HCT116 (cell line): ENCODE measurements at regions not wholly inside any gene's neighbourhood (a gene's known extent, or its start where the extent isn't known, plus 50 kb on each side); places are given as distances from the start of the nearest gene placed in this dataset.
A peak's percentile ranks its signal among the peaks of the same experiment; 100 is the strongest.

ENCODE experiments used
- ATAC-seq: fragments of 200-7000 bp; cut with Tn5 transposase; 2 replicates; pipeline ENCODE4 v1.9.1; 2020; ENCODE audit warnings: mild to moderate bottlenecking, moderate library complexity
- BruUV-seq: library from RNA; stranded (reverse); fragments of 400-500 nt; replicated peaks from 2 replicates; lab custom pipeline; 2021; lab: Mats Ljungman, UMichigan
- CTCF ChIA-PET: fragments of 300-600 bp; sonication (Branson Sonifier 250); formaldehyde crosslinking; loops from one replicate; lab custom pipeline; 2021; ENCODE audit warnings: antibody characterized with exemption; lab: Charles Lee
- POLR2A ChIA-PET: fragments of 300-600, 350-600 bp; sonication (Branson Sonifier 250); formaldehyde crosslinking; loops from one replicate; lab custom pipeline; 2021; ENCODE audit warnings: antibody characterized with exemption; lab: Charles Lee
- RAD21 ChIA-PET, 2 experiments: fragments of 300-600 bp; sonication (Branson Sonifier 250); formaldehyde crosslinking; loops; one replicate each; lab custom pipeline; 2023; ENCODE audit warnings: low total read pairs in 2 of 2; ENCODE audit not compliant: uncharacterized antibody in 2 of 2, unreplicated experiment in 2 of 2, low non-redundant PET in 1 of 2; lab: Charles Lee
- DNase-seq: peaks from one replicate; pipeline ENCODE4 v3.0.0-alpha.2; 2010; ENCODE audit warnings: low read depth, low spot score
- H2AFZ ChIP-seq: fragments of 200-600 bp; shearing (Covaris generic), sonication (generic); 2 replicates; pipeline ENCODE4 v1.6.1; 2017; ENCODE audit warnings: low read depth, mixed run types, mixed read lengths, antibody characterized with exemption, low read length; ENCODE audit not compliant: poor library complexity, severe bottlenecking
- H3K27ac ChIP-seq: 2 replicates; pipeline ENCODE4 v1.5.1; 2012; ENCODE audit warnings: low read depth, low read length
- H3K27me3 ChIP-seq: fragments of 200-600 bp; sonication (generic); 2 replicates; pipeline ENCODE4 v1.6.1; 2016; ENCODE audit warnings: mixed run types, low read length, mixed read lengths; ENCODE audit not compliant: insufficient read depth
- H3K36me3 ChIP-seq, 2 experiments: fragments of 200-500 bp in 1 of 2; fragments of 200-600 bp in 1 of 2; sonication (Bioruptor generic) in 1 of 2; sonication (generic) in 1 of 2; 2 replicates each; pipeline versions ENCODE4 v1.5.1 to v1.6.1; 2014 to 2016; ENCODE audit warnings: low read length in 2 of 2, inconsistent platforms in 1 of 2, mixed read lengths in 1 of 2, mixed run types in 1 of 2; ENCODE audit not compliant: insufficient read depth in 2 of 2, control insufficient read depth in 1 of 2
- H3K4me1 ChIP-seq, 2 experiments: fragments of 200-600 bp in 1 of 2; sonication (generic) in 1 of 2; 2 replicates each; pipeline versions ENCODE4 v1.5.1 to v1.6.1; 2012 to 2017; ENCODE audit warnings: low read length in 2 of 2, inconsistent platforms in 1 of 2, mild to moderate bottlenecking in 1 of 2, mixed read lengths in 1 of 2, mixed run types in 1 of 2, moderate library complexity in 1 of 2; ENCODE audit not compliant: insufficient read depth in 2 of 2, control insufficient read depth in 1 of 2
- H3K4me2 ChIP-seq: fragments of 200-600 bp; sonication (generic); 2 replicates; pipeline ENCODE4 v1.6.1; 2017; ENCODE audit warnings: mixed run types, low read length, mixed read lengths
- H3K4me3 ChIP-seq, 2 experiments: fragments of 200-600 bp in 1 of 2; sonication (generic) in 1 of 2; replicated peaks in 1 of 2; 2 replicates each; pipeline ENCODE4 v1.5.1; 2011 to 2016; ENCODE audit warnings: low read length in 2 of 2, control low read depth in 1 of 2, low read depth in 1 of 2, mild to moderate bottlenecking in 1 of 2, mixed read lengths in 1 of 2, mixed run types in 1 of 2
- H3K79me2 ChIP-seq: fragments of 200-600 bp; sonication (generic); 2 replicates; pipeline ENCODE4 v1.6.1; 2017; ENCODE audit warnings: mild to moderate bottlenecking, mixed run types, low read length, moderate library complexity, mixed read lengths; ENCODE audit not compliant: insufficient read depth
- H3K9ac ChIP-seq: fragments of 200-600 bp; sonication (generic); 2 replicates; pipeline ENCODE4 v1.6.1; 2016; ENCODE audit warnings: low read length, mixed read lengths
- H3K9me2 ChIP-seq: fragments of 200-600 bp; sonication (generic), shearing (Covaris generic); 2 replicates; pipeline ENCODE4 v1.6.1; 2017; ENCODE audit warnings: mixed run types, mild to moderate bottlenecking, moderate library complexity; ENCODE audit not compliant: insufficient read depth
- H3K9me3 ChIP-seq, 2 experiments: fragments of 200-500 bp in 1 of 2; fragments of 200-600 bp in 1 of 2; sonication (Bioruptor generic) in 1 of 2; sonication (generic) in 1 of 2; 2 replicates each; pipeline ENCODE4 v1.6.1; 2014 to 2017; ENCODE audit warnings: low read length in 2 of 2, mixed read lengths in 2 of 2, inconsistent platforms in 1 of 2, low read depth in 1 of 2, mild to moderate bottlenecking in 1 of 2, mixed run types in 1 of 2, moderate library complexity in 1 of 2; ENCODE audit not compliant: control insufficient read depth in 1 of 2, insufficient read depth in 1 of 2
- H4K20me1 ChIP-seq: fragments of 200-600 bp; sonication (generic), shearing (Covaris generic); 2 replicates; pipeline ENCODE4 v1.6.1; 2017; ENCODE audit warnings: mixed run types, mild to moderate bottlenecking, moderate library complexity; ENCODE audit not compliant: insufficient read depth
- ATF3 ChIP-seq: IDR thresholded peaks from 2 replicates; pipeline ENCODE4 v1.6.1; 2012
- EZH2phosphoT487 ChIP-seq: fragments of 200-600 bp; IDR thresholded peaks from 2 replicates; pipeline ENCODE4 v1.6.1; 2018; ENCODE audit warnings: antibody characterized with exemption, borderline replicate concordance
- JUND ChIP-seq: IDR thresholded peaks from 2 replicates; pipeline ENCODE4 v1.6.1; 2012
- POLR2A ChIP-seq: IDR thresholded peaks from 2 replicates; pipeline ENCODE4 v1.7.0; 2011; ENCODE audit warnings: borderline replicate concordance; ENCODE audit not compliant: insufficient read depth, insufficient read length; ENCODE audit errors: extremely low read depth
- YY1 ChIP-seq: IDR thresholded peaks from 2 replicates; pipeline ENCODE4 v1.6.1; 2011; ENCODE audit warnings: low read length, low read depth, moderate library complexity, mild to moderate bottlenecking; ENCODE audit not compliant: insufficient replicate concordance; ENCODE audit errors: extremely low read depth
- intact Hi-C: fragments of 100-400 bp; cut with micrococcal nuclease; formaldehyde crosslinking; loops from 2 replicates; pipeline ENCODE4 v1.10.0; 2022

- H3K79me2 ChIP-seq = no peaks in the 10 kb centered on the region
- DNase-seq = peak; percentile 6
- peak; percentile 59; the same call in 1 of the 2 replicates for ATAC-seq
- no peak overlapping the region for H3K9ac ChIP-seq
- no peaks in the 10 kb centered on the region for H3K9me2 ChIP-seq
- no peaks in the 10 kb centered on the region for H3K27me3 ChIP-seq
- peaks cover 0 to 16% of the 10 kb centered on the region in 2 experiments; a peak in 3 of 4 replicates for H3K9me3 ChIP-seq
- H2AFZ ChIP-seq = no peak overlapping the region
- BruUV-seq = no TSS peak
- no peak overlapping the region for H3K4me3 ChIP-seq
- intact Hi-C loops = no loop called here
- TF ChIP-seq JUND (no peak), EZH2phosphoT487 (no peak), YY1 (no peak), ATF3 (no peak), POLR2A (no peak)
- RAD21 ChIA-PET = interaction anchor here in 1 of 2 experiments (0.6 kb wide), 1 partner anchor 96 kb away, joined by 3 read pairs; no protein-coding TSS in a partner anchor
- H3K36me3 ChIP-seq = no peaks in the 10 kb centered on the region
- CTCF ChIA-PET = interaction anchor here (0.7 kb wide), 1 partner anchor 89 kb away, joined by 3 read pairs; no protein-coding TSS in a partner anchor
- H4K20me1 ChIP-seq = no peaks in the 10 kb centered on the region
- POLR2A ChIA-PET = no interaction called here
- no peak overlapping the region for H3K27ac ChIP-seq
- peaks cover 3 to 15% of the 10 kb centered on the region in 2 experiments; a peak in 3 of 4 replicates for H3K4me1 ChIP-seq
- H3K4me2 ChIP-seq = peak overlapping the region; percentile 38
These were observed 51.3 kb upstream of the PITX1 start for GRCh38 chr5:135085133-135085935.
